Spinal cord (tissue), 10 donors: ENCODE measurements at regions not wholly inside any gene's neighbourhood (a gene's known extent, or its start where the extent isn't known, plus 50 kb on each side); places are given as distances from the start of the nearest gene placed in this dataset. TPM values are rescaled to one million over a fixed set of nuclear protein-coding genes. Genes with fewer than 3 reads are reported as not detected.
"Not testable (repeated sequence)": the region's sequence is repeated elsewhere in the genome, so short reads cannot be mapped to it uniquely, and the experiment has no call there.

Experiments
- DNase-seq, 6 donors: peaks; one replicate each; pipeline versions ENCODE4 v3.0.0 to v3.0.0-alpha.2; 2013 to 2015; ENCODE audit warnings: low spot score in 6 of 6, low read depth in 4 of 6
- H3K27ac ChIP-seq: one replicate; pipeline ENCODE4 v1.5.1; 2013; ENCODE audit warnings: low read depth, low read length, control low read depth
- H3K27me3 ChIP-seq: one replicate; pipeline ENCODE4 v1.6.1; 2013; ENCODE audit warnings: low read length; ENCODE audit not compliant: control insufficient read depth, insufficient read depth
- H3K36me3 ChIP-seq: one replicate; pipeline ENCODE4 v1.6.1; 2013; ENCODE audit warnings: low read length; ENCODE audit not compliant: control insufficient read depth, insufficient read depth
- H3K4me1 ChIP-seq: one replicate; pipeline ENCODE4 v1.6.1; 2013; ENCODE audit warnings: low read length; ENCODE audit not compliant: control insufficient read depth, insufficient read depth
- H3K4me3 ChIP-seq: one replicate; pipeline ENCODE4 v1.5.1; 2013; ENCODE audit warnings: low read depth, low read length, control low read depth
- H3K9me3 ChIP-seq: one replicate; pipeline ENCODE4 v1.6.1; 2013; ENCODE audit warnings: low read length; ENCODE audit not compliant: control insufficient read depth, insufficient read depth
- WGBS: methylation state at CpG from one replicate; pipeline ENCODE4 v1.1.5; 2013; ENCODE audit warnings: missing lambda C conversion rate; ENCODE audit not compliant: insufficient coverage; 5-methylcytosine and 5-hydroxymethylcytosine counted together
- small RNA-seq: library from RNA; depleted of rRNA; stranded (forward); fragments of <200 nt; gene quantifications from one replicate; pipeline ENCODE3, GENCODE V24; 2014; ENCODE audit warnings: low replicate concordance
- donor health status: healthy.

GRCh38 chr10:38600146-38600545 lies 506.0 kb downstream of the ZNF37A start:
- DNase-seq: no peak
- Histone ChIP-seq H3K36me3 (no peaks in the 10 kb centered on the region), H3K27me3 (no peaks in the 10 kb centered on the region), H3K4me3 (no peak overlapping the region), H3K27ac (no peak overlapping the region), H3K9me3 (no peaks in the 10 kb centered on the region), H3K4me1 (no peaks in the 10 kb centered on the region)
- 64% methylated on average over 7 of the region's 33 CpGs for WGBS

GRCh38 chr10:38600696-38601095 lies 506.6 kb downstream of the ZNF37A start:
- WGBS: 53% methylated on average over 46 of the region's 46 CpGs
- H3K9me3 ChIP-seq: no peaks in the 10 kb centered on the region
- H3K27ac ChIP-seq: no peak overlapping the region
- no peak overlapping the region for H3K4me3 ChIP-seq
- no peaks in the 10 kb centered on the region for H3K4me1 ChIP-seq
- H3K36me3 ChIP-seq: no peaks in the 10 kb centered on the region
- no peak for DNase-seq
- H3K27me3 ChIP-seq: no peaks in the 10 kb centered on the region

GRCh38 chr10:38603681-38604080 lies 509.5 kb downstream of the ZNF37A start:
- H3K27ac ChIP-seq, DNase-seq, H3K9me3 ChIP-seq, H3K4me3 ChIP-seq, H3K27me3 ChIP-seq, H3K36me3 ChIP-seq, H3K4me1 ChIP-seq: not testable (repeated sequence)
- 96% methylated on average over 7 of the region's 7 CpGs for WGBS

- not testable (repeated sequence) for H3K4me1 ChIP-seq, H3K27me3 ChIP-seq, H3K9me3 ChIP-seq, H3K27ac ChIP-seq, H3K4me3 ChIP-seq, DNase-seq, H3K36me3 ChIP-seq
- WGBS: 94% methylated on average over 5 of the region's 16 CpGs
Measured at GRCh38 chr10:38604477-38604876, 510.3 kb downstream of the ZNF37A start.

GRCh38 chr10:38605153-38605661 lies 511.1 kb downstream of the ZNF37A start:
- Histone ChIP-seq H3K36me3 (no peaks in the 10 kb centered on the region), H3K27me3 (no peaks in the 10 kb centered on the region), H3K4me3 (no peak overlapping the region), H3K4me1 (no peaks in the 10 kb centered on the region), H3K27ac (no peak overlapping the region), H3K9me3 (no peaks in the 10 kb centered on the region)
- DNase-seq: peak in 1 of 6 donors; percentile 2
- WGBS: 73% methylated on average over 13 of the region's 17 CpGs

- not testable (repeated sequence) for H3K9me3 ChIP-seq, H3K27ac ChIP-seq, H3K4me1 ChIP-seq, DNase-seq, H3K27me3 ChIP-seq, H3K4me3 ChIP-seq, H3K36me3 ChIP-seq
- 61% methylated on average over 20 of the region's 20 CpGs for WGBS
Measured at GRCh38 chr10:38615596-38615995, 521.5 kb downstream of the ZNF37A start.

GRCh38 chr10:38619831-38620230 lies 525.7 kb downstream of the ZNF37A start:
- H3K4me3 ChIP-seq, H3K4me1 ChIP-seq, H3K27ac ChIP-seq, H3K9me3 ChIP-seq, H3K36me3 ChIP-seq, DNase-seq, H3K27me3 ChIP-seq: not testable (repeated sequence)
- WGBS: no CpG with 5 or more reads among the region's 1 CpG

- not testable (repeated sequence) for H3K4me1 ChIP-seq, H3K9me3 ChIP-seq, H3K36me3 ChIP-seq, H3K27me3 ChIP-seq, H3K4me3 ChIP-seq, DNase-seq, H3K27ac ChIP-seq
- 85% methylated on average over 17 of the region's 21 CpGs for WGBS
Measured at GRCh38 chr10:38635650-38636049, 541.5 kb downstream of the ZNF37A start.

Small RNA genes in the stretch of these regions (small RNA-seq; reads per million reads assigned to genes)
- not detected for gene AL133173.2
